Liver (tissue), 3 donors: ENCODE measurements at regions not wholly inside any gene's neighbourhood (a gene's known extent, or its start where the extent isn't known, plus 50 kb on each side); places are given as distances from the start of the nearest gene placed in this dataset.

ENCODE experiments used
- EGR1 ChIP-seq, 2 donors: IDR thresholded peaks; 2 replicates each; pipeline ENCODE4 v1.6.1; 2016 to 2018; ENCODE audit warnings: antibody characterized with exemption in 2 of 2, low read depth in 2 of 2
- GABPA ChIP-seq, 2 donors: IDR thresholded peaks in 1 of 2; conservative IDR thresholded peaks in 1 of 2; 2 replicates each; pipeline ENCODE4 v1.6.1; 2016; ENCODE audit warnings: antibody characterized with exemption in 2 of 2, mild to moderate bottlenecking in 1 of 2, moderate library complexity in 1 of 2
- JUND ChIP-seq, 2 donors: IDR thresholded peaks; 2 replicates each; pipeline ENCODE4 v1.6.1; 2016; ENCODE audit warnings: antibody characterized with exemption in 2 of 2
- NR2F2 ChIP-seq: IDR thresholded peaks from 2 replicates; pipeline ENCODE4 v1.6.1; 2016; ENCODE audit warnings: antibody characterized with exemption
- RAD21 ChIP-seq, 2 donors: IDR thresholded peaks; 2 replicates each; pipeline ENCODE4 v1.6.1; 2016; ENCODE audit warnings: antibody characterized with exemption in 2 of 2, mild to moderate bottlenecking in 2 of 2
- SP1 ChIP-seq: IDR thresholded peaks from 2 replicates; pipeline ENCODE4 v1.6.1; 2018; ENCODE audit warnings: antibody characterized with exemption, mild to moderate bottlenecking
- TAF1 ChIP-seq: conservative IDR thresholded peaks from 2 replicates; pipeline ENCODE4 v1.6.1; 2016; ENCODE audit warnings: antibody characterized with exemption, mild to moderate bottlenecking
- YY1 ChIP-seq: IDR thresholded peaks from 2 replicates; pipeline ENCODE4 v1.6.1; 2016; ENCODE audit warnings: antibody characterized with exemption, mild to moderate bottlenecking
- TF ChIP-seq, protein P1 (sequence below): fragments of 150-350 bp; IDR thresholded peaks from 2 replicates; pipeline ENCODE4 v1.5.1; 2017; ENCODE audit warnings: improper control_type of control experiment, low read depth, low read length; ENCODE audit not compliant: missing input control
- TF ChIP-seq, protein P2 (sequence below): IDR thresholded peaks from 2 replicates; pipeline ENCODE4 v1.6.1; 2016; ENCODE audit warnings: antibody characterized with exemption, mild to moderate bottlenecking
- donor health status: healthy.
- donor health status: healthy.

GRCh38 chr14:43587183-43587582 is 919.9 kb downstream of the FSCB start:
- no peak for TF ChIP-seq EGR1 (IDR thresholded peaks at IDR 0.05; ENCODE audit: low read depth in 2 of 2)
- no peak for TF ChIP-seq SP1
- TF ChIP-seq JUND (IDR thresholded peaks at IDR 0.05), result no peak
- TF ChIP-seq, protein P1, sequence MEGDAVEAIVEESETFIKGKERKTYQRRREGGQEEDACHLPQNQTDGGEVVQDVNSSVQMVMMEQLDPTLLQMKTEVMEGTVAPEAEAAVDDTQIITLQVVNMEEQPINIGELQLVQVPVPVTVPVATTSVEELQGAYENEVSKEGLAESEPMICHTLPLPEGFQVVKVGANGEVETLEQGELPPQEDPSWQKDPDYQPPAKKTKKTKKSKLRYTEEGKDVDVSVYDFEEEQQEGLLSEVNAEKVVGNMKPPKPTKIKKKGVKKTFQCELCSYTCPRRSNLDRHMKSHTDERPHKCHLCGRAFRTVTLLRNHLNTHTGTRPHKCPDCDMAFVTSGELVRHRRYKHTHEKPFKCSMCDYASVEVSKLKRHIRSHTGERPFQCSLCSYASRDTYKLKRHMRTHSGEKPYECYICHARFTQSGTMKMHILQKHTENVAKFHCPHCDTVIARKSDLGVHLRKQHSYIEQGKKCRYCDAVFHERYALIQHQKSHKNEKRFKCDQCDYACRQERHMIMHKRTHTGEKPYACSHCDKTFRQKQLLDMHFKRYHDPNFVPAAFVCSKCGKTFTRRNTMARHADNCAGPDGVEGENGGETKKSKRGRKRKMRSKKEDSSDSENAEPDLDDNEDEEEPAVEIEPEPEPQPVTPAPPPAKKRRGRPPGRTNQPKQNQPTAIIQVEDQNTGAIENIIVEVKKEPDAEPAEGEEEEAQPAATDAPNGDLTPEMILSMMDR, result no peak
- TF ChIP-seq GABPA (IDR thresholded peaks at IDR 0.05 in 1 of 2, conservative IDR thresholded peaks at IDR 0.05 in 1 of 2), result no peak
- no peak for TF ChIP-seq RAD21 (IDR thresholded peaks at IDR 0.05)
- TF ChIP-seq YY1, result no peak
- no peak for TF ChIP-seq TAF1
- no peak for TF ChIP-seq NR2F2
- TF ChIP-seq, protein P2, sequence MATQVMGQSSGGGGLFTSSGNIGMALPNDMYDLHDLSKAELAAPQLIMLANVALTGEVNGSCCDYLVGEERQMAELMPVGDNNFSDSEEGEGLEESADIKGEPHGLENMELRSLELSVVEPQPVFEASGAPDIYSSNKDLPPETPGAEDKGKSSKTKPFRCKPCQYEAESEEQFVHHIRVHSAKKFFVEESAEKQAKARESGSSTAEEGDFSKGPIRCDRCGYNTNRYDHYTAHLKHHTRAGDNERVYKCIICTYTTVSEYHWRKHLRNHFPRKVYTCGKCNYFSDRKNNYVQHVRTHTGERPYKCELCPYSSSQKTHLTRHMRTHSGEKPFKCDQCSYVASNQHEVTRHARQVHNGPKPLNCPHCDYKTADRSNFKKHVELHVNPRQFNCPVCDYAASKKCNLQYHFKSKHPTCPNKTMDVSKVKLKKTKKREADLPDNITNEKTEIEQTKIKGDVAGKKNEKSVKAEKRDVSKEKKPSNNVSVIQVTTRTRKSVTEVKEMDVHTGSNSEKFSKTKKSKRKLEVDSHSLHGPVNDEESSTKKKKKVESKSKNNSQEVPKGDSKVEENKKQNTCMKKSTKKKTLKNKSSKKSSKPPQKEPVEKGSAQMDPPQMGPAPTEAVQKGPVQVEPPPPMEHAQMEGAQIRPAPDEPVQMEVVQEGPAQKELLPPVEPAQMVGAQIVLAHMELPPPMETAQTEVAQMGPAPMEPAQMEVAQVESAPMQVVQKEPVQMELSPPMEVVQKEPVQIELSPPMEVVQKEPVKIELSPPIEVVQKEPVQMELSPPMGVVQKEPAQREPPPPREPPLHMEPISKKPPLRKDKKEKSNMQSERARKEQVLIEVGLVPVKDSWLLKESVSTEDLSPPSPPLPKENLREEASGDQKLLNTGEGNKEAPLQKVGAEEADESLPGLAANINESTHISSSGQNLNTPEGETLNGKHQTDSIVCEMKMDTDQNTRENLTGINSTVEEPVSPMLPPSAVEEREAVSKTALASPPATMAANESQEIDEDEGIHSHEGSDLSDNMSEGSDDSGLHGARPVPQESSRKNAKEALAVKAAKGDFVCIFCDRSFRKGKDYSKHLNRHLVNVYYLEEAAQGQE, result no peak
